IgD-negative memory B cell (primary cell): ENCODE measurements at regions not wholly inside any gene's neighbourhood (a gene's known extent, or its start where the extent isn't known, plus 50 kb on each side); places are given as distances from the start of the nearest gene placed in this dataset.
A peak's percentile ranks its signal among the peaks of the same experiment; 100 is the strongest.

Source experiments
- H3K27ac Mint-ChIP-seq, 3 donors: one replicate each; pipeline ENCODE4 v1.8.0; 2020 to 2022; ENCODE audit warnings: mild to moderate bottlenecking in 3 of 3, mixed read lengths in 3 of 3, moderate library complexity in 1 of 3
- H3K27me3 Mint-ChIP-seq: one replicate; pipeline ENCODE4 v1.8.0; 2021; ENCODE audit warnings: mixed read lengths
- H3K36me3 Mint-ChIP-seq: one replicate; pipeline ENCODE4 v1.8.0; 2020; ENCODE audit warnings: mild to moderate bottlenecking, mixed read lengths
- H3K4me1 Mint-ChIP-seq, 3 donors: one replicate each; pipeline ENCODE4 v1.8.0; 2020 to 2022; ENCODE audit warnings: mixed read lengths in 3 of 3, mild to moderate bottlenecking in 1 of 3
- H3K4me3 Mint-ChIP-seq, 4 donors: one replicate each; pipeline ENCODE4 v1.8.0; 2020 to 2022; ENCODE audit warnings: mild to moderate bottlenecking in 4 of 4, mixed read lengths in 4 of 4, moderate library complexity in 3 of 4
- H3K9me3 Mint-ChIP-seq, 3 donors: one replicate each; pipeline ENCODE4 v1.8.0; 2020 to 2021; ENCODE audit warnings: mixed read lengths in 3 of 3, mild to moderate bottlenecking in 1 of 3

DNA sequence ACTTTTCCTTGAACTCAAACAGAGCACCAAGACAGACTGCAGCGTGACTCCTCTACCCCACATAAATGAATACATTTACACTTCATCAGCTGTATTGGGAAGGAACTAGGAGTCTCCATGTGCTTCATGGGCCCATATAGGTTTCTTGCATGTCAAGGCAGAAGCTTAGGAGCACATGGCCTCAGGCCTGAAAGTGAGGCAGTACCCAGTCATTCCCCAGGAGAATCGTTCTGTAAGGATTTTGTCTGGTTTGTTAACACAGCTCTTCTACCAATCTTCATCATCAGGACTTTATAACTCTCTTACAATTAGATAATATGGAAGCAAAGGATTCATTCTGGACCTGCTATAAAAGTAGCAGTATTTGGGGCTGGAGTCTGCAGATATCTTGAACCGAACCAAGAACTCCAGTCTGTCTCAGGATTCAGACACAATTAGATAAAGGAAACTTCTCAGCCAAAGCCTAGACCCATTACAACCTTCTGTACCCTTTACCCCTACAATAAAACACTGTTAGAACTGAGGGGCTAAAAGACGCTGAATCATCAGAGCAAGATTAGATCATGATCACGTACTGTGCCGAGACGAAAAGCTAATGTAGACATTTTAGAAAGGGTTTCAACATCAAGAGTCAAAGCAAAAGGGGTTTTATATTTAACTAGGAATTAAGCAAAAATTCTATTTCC, 385.5 kb upstream of the SLC30A5 start:
- peaks cover 2% of the 10 kb centered on the region for H3K36me3 Mint-ChIP-seq
- no peak overlapping the region for H3K27ac Mint-ChIP-seq
- H3K27me3 Mint-ChIP-seq, result peaks cover 4% of the 10 kb centered on the region
- H3K4me1 Mint-ChIP-seq, result peaks cover 25 to 32% (median 28%) of the 10 kb centered on the region in 3 donors
- H3K9me3 Mint-ChIP-seq, result peaks cover 0 to 2% (median 0%) of the 10 kb centered on the region in 3 donors
- no peak overlapping the region for H3K4me3 Mint-ChIP-seq

DNA sequence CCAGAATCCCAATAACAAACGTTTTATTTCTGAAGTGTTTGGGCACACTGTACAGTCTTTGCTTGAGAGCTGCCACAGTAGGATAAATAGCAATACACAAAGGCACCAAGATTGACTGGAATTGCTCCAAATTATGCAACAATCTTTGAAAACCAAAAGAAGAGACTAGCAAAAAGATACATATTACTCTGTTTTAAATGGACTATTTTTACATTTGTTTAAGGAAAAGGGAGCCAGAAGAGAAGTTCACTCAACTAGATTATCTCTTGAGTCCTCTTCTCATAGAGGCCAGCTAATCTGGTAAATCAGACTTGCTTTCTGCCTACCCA, 385.0 kb upstream of the SLC30A5 start:
- Mint-ChIP-seq H3K36me3 (peaks cover 2% of the 10 kb centered on the region), H3K9me3 (peaks cover 0 to 2% (median 0%) of the 10 kb centered on the region in 3 donors), H3K4me3 (no peak overlapping the region), H3K27ac (no peak overlapping the region), H3K4me1 (peaks cover 25 to 35% (median 28%) of the 10 kb centered on the region in 3 donors), H3K27me3 (peaks cover 4% of the 10 kb centered on the region)

DNA sequence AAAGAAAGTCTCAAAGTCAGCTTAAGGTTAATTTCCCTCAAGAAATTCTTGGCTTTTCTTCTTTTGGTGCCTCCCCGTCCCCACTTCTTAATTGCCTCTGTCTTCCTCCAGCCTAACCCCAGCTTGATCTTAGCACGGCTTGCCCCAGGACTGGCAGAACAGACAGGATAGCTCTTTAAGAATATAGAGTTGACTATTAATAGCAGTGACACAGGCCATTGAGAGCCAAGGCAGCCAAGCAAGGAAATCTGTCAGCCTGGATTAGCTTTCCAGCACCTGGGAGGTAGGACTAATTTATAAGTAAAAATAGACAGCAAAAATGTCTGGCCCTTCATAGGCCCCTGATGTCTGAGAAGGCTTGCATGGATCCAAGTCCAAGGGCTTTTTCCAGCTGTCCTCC, 384.6 kb upstream of the SLC30A5 start:
- Mint-ChIP-seq H3K9me3 (peaks cover 0 to 2% (median 0%) of the 10 kb centered on the region in 3 donors), H3K27ac (peak overlapping the region in 1 of 3 donors; percentile 14), H3K4me1 (peaks cover 25 to 38% (median 28%) of the 10 kb centered on the region in 3 donors), H3K27me3 (peaks cover 4% of the 10 kb centered on the region), H3K4me3 (peak overlapping the region in 1 of 4 donors; percentile 85), H3K36me3 (peaks cover 2% of the 10 kb centered on the region)

DNA sequence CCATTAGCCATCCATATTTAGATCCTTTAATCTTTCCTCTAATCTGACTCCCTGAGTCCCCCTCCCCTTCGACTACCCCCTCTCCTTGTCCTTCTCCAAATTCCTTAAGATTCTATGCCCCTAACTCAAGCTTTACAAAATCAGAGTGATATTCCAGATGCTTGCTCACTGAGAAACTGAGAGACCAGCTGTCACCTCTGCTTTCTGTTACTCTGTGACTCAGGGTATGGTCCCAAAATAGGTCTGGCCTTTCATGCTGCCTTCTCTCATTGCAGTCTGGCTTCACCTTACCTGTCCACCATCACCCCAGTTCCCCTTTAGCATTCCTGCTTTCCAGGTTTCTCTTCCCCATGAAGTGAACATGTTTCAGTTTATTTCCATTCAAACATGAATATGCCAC, 383.3 kb upstream of the SLC30A5 start:
- peaks cover 29 to 38% (median 32%) of the 10 kb centered on the region in 3 donors for H3K4me1 Mint-ChIP-seq
- H3K27ac Mint-ChIP-seq, result peak overlapping the region in 2 of 3 donors; percentile 14 to 20
- H3K4me3 Mint-ChIP-seq, result peak overlapping the region in 2 of 4 donors; percentile 40 to 70
- peaks cover 4% of the 10 kb centered on the region for H3K27me3 Mint-ChIP-seq
- H3K36me3 Mint-ChIP-seq, result no peaks in the 10 kb centered on the region
- peaks cover 0 to 2% (median 0%) of the 10 kb centered on the region in 3 donors for H3K9me3 Mint-ChIP-seq

DNA sequence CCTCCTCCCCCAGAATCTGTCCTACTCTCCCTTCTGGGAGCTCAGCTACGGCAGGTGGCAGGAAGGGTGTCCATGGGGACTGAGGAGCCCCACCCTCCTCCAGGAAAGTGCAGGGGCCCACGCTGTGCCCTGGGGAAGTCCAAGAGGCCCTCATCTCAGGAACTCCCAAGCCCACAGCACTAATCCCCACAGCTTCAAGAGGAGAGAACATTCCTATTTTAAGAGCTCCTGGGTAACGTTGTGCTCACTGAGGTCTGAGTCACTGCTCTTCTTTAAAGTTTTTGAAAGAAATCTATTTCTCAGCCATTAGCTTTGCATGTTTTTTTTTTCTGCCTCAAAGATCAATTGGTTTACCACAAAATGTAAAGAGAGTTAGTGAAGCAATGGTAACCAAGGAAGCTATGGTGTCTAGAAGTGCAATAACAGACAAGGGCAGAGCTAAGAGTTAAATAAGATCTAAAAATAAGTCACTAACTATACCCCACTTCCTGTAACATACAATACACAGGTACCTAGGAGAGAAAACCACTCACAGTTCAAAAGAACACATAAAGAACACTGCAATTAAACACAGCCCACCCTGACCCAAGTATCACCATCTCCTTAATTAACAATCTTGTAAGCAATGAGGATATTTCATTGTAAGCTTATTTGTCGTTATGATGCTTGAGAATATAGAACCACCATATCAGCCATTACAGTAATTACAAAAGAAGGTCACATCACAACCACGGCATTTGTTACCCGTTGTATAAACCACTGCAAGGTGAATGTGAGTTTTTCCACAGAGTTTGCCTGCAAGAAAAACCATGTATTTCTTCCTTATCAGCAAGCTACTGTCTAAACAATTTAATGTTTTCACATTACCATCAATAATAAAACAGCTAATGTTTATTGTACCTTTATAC, 382.3 kb upstream of the SLC30A5 start:
- Mint-ChIP-seq H3K27me3 (peaks cover 4% of the 10 kb centered on the region), H3K9me3 (peaks cover 0 to 2% (median 0%) of the 10 kb centered on the region in 3 donors), H3K4me1 (peaks cover 29 to 38% (median 34%) of the 10 kb centered on the region in 3 donors), H3K36me3 (no peaks in the 10 kb centered on the region), H3K4me3 (peak overlapping the region; percentile 49 to 90 (median 74)), H3K27ac (peak overlapping the region; percentile 17 to 83 (median 20))

DNA sequence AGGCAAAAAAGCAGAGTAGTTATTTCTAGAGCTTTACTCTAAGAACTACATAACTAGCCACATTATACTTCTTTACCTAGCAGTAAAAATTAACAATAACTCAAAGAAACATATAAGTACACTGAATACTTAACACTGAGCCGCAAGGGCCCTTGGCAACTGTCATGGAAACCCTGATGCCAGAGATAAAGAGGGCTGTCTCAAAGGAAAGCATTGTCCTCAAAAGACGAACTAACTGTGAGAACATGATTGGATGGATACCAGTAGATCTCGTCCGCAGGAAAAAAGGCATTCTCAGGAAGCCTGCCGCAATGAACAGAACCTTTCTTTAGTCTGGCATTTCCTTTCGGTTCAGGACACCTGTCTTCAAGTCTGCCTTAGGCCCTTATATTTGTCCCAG, 379.0 kb upstream of the SLC30A5 start:
- H3K9me3 Mint-ChIP-seq, result peaks cover 0 to 4% (median 3%) of the 10 kb centered on the region in 3 donors
- H3K4me3 Mint-ChIP-seq, result peak overlapping the region in 1 of 4 donors; percentile 5
- peaks cover 2% of the 10 kb centered on the region for H3K27me3 Mint-ChIP-seq
- H3K36me3 Mint-ChIP-seq, result no peaks in the 10 kb centered on the region
- peaks cover 30 to 35% (median 34%) of the 10 kb centered on the region in 3 donors for H3K4me1 Mint-ChIP-seq
- H3K27ac Mint-ChIP-seq, result peak overlapping the region in 1 of 3 donors; percentile 69

DNA sequence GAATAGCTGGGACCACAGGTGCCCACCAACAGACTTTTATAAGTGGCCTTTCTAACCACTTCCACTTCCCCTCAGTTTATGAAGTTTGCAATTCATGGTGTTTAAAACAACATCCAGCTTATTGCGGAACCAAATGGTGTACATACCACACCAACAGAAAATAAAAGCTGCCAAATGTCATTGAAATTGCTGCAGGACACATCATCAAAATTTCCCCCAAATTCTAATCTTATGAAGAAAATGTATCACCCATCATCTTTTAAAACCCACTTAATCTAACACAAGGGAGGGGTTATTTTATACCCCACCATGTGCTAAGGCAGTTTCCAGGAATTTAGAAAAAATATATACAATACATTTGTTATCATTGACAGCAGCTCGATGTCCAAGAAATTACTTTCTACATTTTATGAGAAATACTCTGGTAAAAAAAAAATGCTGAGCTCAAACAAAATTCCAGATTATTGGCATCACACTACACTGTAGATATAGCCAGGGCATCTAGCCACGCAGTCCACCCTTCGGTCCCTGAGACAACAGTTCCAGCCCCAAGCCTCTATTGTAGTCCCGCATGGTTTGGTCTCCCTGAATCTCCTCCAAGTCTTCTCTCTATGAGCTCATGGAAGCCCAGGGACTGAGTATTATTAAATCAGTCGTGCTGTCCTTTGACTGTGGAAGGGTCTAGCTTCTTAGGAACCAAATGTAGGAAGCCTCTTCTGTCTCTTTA, 372.8 kb upstream of the SLC30A5 start:
- Mint-ChIP-seq H3K27me3 (peaks cover 7% of the 10 kb centered on the region), H3K4me3 (no peak overlapping the region), H3K9me3 (peaks cover 4 to 8% (median 6%) of the 10 kb centered on the region in 3 donors), H3K4me1 (peaks cover 0 to 2% (median 1%) of the 10 kb centered on the region in 3 donors), H3K36me3 (peaks cover 2% of the 10 kb centered on the region), H3K27ac (no peak overlapping the region)

DNA sequence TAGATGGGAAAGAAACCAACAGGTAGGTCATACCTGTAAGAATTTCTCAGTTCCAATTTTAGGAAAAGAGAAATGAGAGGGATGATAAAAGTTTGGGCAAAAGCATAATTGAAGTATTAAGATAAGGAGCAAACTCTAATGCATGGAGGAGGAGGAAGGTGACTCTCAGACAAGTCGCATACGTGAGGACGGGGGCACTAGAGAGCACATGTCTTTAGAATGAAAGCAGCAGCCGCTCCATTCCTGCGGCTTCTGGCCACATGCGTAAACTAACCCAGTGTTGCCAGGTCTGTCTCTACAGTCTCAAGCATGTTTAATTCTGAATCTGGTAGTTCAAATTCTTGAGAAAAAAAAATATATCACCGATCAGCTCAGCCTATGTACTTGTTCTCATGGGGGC, 371.5 kb upstream of the SLC30A5 start:
- H3K36me3 Mint-ChIP-seq, result peaks cover 2% of the 10 kb centered on the region
- H3K9me3 Mint-ChIP-seq, result peaks cover 4 to 8% (median 6%) of the 10 kb centered on the region in 3 donors
- peaks cover 0 to 2% (median 0%) of the 10 kb centered on the region in 3 donors for H3K4me1 Mint-ChIP-seq
- peaks cover 9% of the 10 kb centered on the region for H3K27me3 Mint-ChIP-seq
- H3K4me3 Mint-ChIP-seq, result no peak overlapping the region
- H3K27ac Mint-ChIP-seq, result no peak overlapping the region

DNA sequence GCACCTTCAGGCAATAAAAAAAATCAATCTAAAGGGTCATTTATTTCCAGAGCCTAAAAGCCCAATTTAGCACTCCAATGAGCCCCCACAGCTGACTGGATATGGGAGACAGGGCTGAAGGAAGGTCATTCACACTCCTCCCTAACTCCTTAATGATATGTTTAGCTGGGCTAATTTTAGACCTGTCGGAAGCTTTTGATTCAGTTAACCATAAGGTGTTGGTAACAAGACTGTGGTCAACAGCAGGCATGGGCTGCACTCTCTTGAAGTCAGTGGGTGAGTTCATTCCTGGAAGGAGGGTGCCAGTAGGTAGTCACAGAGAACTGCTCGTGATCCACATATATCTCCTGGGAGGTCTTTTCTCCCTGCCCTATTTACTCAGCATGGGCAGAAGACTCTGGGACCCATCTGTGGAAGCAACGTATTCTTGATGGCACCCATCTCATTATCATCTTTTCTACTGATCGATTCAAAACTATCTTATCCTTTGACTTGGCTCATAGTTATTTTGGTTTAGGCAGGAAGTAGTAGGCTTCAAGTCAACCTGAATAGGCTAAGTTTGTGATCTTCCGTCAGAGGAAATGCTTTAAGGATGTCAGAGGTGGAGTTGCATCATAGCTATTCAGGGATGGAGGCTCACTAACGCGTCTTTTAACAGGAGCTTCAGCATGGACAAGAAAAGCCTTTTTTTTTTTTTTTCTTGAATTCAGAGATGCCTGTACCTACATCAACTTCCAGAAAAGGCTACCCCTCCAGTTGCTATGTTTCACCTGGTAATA, 367.7 kb upstream of the SLC30A5 start:
- H3K4me1 Mint-ChIP-seq, result peaks cover 0 to 2% (median 1%) of the 10 kb centered on the region in 3 donors
- H3K9me3 Mint-ChIP-seq, result peaks cover 2 to 5% (median 4%) of the 10 kb centered on the region in 3 donors
- H3K4me3 Mint-ChIP-seq, result no peak overlapping the region
- peaks cover 2% of the 10 kb centered on the region for H3K36me3 Mint-ChIP-seq
- no peak overlapping the region for H3K27ac Mint-ChIP-seq
- H3K27me3 Mint-ChIP-seq, result peaks cover 6% of the 10 kb centered on the region

DNA sequence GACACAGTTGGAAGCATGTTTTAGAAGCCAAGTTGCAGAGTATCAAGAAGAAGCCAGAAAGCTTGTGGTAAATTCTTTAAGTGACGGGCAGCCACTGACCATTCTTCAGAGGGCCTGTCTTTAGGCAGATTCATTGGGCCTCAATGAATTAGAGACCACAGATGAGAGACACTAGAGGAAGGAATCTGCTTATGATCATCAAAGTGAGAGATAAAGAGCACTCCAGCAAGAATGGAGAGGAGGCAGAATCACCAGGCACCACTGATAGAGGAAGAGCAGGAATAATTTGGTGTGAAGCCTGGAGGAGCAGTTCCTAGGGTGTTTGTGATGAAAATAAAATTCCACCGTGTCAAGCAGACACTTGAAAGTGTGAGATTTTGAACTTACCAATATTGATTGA, 365.9 kb upstream of the SLC30A5 start:
- peak overlapping the region in 1 of 3 donors; percentile 2 for H3K27ac Mint-ChIP-seq
- H3K36me3 Mint-ChIP-seq, result peaks cover 2% of the 10 kb centered on the region
- H3K27me3 Mint-ChIP-seq, result peaks cover 6% of the 10 kb centered on the region
- no peak overlapping the region for H3K4me3 Mint-ChIP-seq
- H3K4me1 Mint-ChIP-seq, result peaks cover 0 to 2% (median 1%) of the 10 kb centered on the region in 3 donors
- H3K9me3 Mint-ChIP-seq, result peaks cover 0 to 4% (median 4%) of the 10 kb centered on the region in 3 donors

DNA sequence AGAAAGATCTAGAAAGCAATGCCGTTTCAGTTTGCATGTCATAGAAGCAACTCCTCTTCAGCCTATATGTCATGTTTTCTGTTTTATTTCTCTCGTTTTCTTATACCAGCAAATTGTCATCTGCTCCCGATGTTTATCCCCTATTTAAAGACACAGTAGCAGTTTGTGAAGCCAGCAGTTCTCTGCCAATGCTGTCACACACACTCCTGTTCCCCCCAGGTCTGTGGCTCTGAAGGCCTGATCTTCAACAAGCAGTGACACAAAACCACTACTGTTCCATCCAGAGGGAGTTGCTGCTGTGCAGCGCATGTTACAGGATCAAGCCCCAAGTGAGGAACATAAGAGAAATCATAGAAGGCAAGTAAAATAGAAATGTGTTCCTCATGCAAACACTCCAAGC, 364.1 kb upstream of the SLC30A5 start:
- H3K27ac Mint-ChIP-seq, result no peak overlapping the region
- H3K36me3 Mint-ChIP-seq, result no peaks in the 10 kb centered on the region
- H3K4me1 Mint-ChIP-seq, result peaks cover 0 to 1% (median 0%) of the 10 kb centered on the region in 3 donors
- no peaks in the 10 kb centered on the region for H3K9me3 Mint-ChIP-seq
- H3K27me3 Mint-ChIP-seq, result peaks cover 6% of the 10 kb centered on the region
- H3K4me3 Mint-ChIP-seq, result no peak overlapping the region

DNA sequence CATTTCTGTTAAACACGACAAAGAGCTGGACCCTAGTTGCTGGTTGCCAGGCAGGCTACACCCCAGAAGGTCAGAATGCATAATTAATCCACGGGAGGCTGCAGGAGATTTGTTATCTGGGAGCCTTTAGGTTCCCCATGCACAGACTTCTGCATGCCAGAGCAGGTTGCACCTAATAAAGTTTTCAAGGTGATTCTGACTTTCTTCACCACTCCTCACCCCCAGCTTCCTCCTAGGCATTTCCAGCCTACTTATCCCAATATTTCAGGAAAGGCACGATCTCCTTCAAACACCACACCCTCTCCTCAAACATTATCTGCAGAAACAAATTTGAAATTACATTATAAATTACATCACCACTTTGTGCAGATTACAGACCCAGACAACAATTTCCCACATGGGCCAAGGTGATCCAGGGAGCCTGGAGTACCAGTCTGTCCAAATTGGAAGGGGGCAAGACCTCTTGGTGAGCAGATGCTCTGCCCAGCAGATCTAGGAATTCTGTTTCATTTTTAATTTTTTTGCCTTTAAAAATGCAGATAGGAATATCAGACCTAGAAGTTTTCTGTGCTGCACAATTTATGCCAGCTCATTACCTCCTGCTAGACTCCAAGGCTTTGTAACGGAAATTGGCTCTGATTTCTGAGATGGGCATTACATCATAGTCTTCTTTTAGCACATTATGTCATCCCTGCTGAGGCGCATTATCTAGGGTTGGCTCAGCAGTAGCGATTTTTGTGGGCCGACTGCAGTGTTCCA, 363.4 kb upstream of the SLC30A5 start:
- no peak overlapping the region for H3K4me3 Mint-ChIP-seq
- H3K36me3 Mint-ChIP-seq, result no peaks in the 10 kb centered on the region
- H3K9me3 Mint-ChIP-seq, result no peaks in the 10 kb centered on the region
- no peak overlapping the region for H3K27ac Mint-ChIP-seq
- H3K4me1 Mint-ChIP-seq, result peaks cover 0 to 1% (median 0%) of the 10 kb centered on the region in 3 donors
- peaks cover 3% of the 10 kb centered on the region for H3K27me3 Mint-ChIP-seq

DNA sequence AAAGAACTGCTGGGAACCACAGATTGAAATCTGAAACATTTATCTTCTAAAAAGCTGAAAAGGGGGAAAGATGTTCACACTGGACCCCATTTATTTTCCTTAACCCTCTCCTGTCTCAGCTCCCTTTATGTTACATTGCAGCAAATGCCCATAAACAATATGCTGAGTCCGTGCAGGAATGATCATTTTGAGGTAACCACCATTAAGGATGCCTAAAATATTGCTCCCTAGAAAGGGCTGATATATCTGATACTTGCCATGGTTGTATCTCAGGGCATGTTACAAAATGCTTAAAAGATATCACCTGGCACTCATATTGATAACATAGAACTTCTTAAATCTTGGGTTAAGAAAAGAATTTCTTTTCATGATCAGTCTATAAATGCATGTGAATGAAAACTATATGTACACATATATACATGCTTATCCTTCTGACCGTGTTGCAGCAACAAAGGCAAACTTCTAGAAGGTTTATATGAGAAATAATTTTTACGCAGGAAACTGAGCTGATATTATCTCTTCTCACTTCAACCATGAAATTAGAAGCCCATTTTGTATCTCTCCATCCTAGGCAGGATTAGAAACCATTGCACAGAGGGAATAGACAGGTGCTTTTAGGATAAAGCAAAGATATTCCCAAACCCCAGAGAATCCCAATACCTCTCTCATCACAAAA, 362.7 kb upstream of the SLC30A5 start:
- Mint-ChIP-seq H3K4me1 (peaks cover 0 to 1% (median 0%) of the 10 kb centered on the region in 3 donors), H3K27me3 (peaks cover 2% of the 10 kb centered on the region), H3K9me3 (no peaks in the 10 kb centered on the region), H3K36me3 (no peaks in the 10 kb centered on the region), H3K4me3 (no peak overlapping the region), H3K27ac (no peak overlapping the region)
